ENCODE measurements at regions not wholly inside any gene's neighbourhood (a gene's known extent, or its start where the extent isn't known, plus 50 kb on each side); places are given as distances from the start of the nearest gene placed in this dataset.

- TF ChIP-seq MAX (IDR thresholded peaks at IDR 0.05) (no peak), EGR1 (IDR thresholded peaks at IDR 0.05; ENCODE audit: low read depth) (no peak), ELF1 (IDR thresholded peaks at IDR 0.05; ENCODE audit: borderline replicate concordance, low read depth) (no peak), ATF3 (IDR thresholded peaks at IDR 0.05) (no peak), POLR2A (IDR thresholded peaks at IDR 0.05; ENCODE audit: borderline replicate concordance, extremely low read depth, insufficient read depth, insufficient read length) (no peak), REST (IDR thresholded peaks at IDR 0.05; ENCODE audit: low read depth) (no peak), SRF (IDR thresholded peaks at IDR 0.05; ENCODE audit: low read depth) (no peak)
- TF ChIP-seq, protein P1, sequence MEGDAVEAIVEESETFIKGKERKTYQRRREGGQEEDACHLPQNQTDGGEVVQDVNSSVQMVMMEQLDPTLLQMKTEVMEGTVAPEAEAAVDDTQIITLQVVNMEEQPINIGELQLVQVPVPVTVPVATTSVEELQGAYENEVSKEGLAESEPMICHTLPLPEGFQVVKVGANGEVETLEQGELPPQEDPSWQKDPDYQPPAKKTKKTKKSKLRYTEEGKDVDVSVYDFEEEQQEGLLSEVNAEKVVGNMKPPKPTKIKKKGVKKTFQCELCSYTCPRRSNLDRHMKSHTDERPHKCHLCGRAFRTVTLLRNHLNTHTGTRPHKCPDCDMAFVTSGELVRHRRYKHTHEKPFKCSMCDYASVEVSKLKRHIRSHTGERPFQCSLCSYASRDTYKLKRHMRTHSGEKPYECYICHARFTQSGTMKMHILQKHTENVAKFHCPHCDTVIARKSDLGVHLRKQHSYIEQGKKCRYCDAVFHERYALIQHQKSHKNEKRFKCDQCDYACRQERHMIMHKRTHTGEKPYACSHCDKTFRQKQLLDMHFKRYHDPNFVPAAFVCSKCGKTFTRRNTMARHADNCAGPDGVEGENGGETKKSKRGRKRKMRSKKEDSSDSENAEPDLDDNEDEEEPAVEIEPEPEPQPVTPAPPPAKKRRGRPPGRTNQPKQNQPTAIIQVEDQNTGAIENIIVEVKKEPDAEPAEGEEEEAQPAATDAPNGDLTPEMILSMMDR (IDR thresholded peaks at IDR 0.05 in 2 of 3, conservative IDR thresholded peaks at IDR 0.05 in 1 of 3; ENCODE audit: borderline replicate concordance in 1 of 3, insufficient read depth in 1 of 3, low read depth in 2 of 3, low read length in 2 of 3): no peak
Measured at GRCh38 chr2:207449642-207450165, 80.1 kb upstream of the CREB1 start.
